Esophagus squamous epithelium (tissue), 4 donors: ENCODE measurements at regions not wholly inside any gene's neighbourhood (a gene's known extent, or its start where the extent isn't known, plus 50 kb on each side); places are given as distances from the start of the nearest gene placed in this dataset.

ENCODE experiments used
- POLR2A ChIP-seq, 4 donors: fragments of 450-650 bp; IDR thresholded peaks; one replicate each; pipeline ENCODE4 v1.6.1; 2017; ENCODE audit warnings: antibody characterized with exemption in 4 of 4, mild to moderate bottlenecking in 4 of 4, moderate library complexity in 3 of 4
- TF ChIP-seq, protein P1 (sequence below), 6 experiments: fragments of 450-650 bp in 4 of 6; fragments of 200-600 bp in 2 of 6; sonication (generic) in 2 of 6; IDR thresholded peaks; one replicate each; pipeline ENCODE4 v1.5.1; 2016 to 2019; ENCODE audit warnings: antibody characterized with exemption in 6 of 6, mild to moderate bottlenecking in 4 of 6, moderate library complexity in 4 of 6

- TF ChIP-seq, protein P1, sequence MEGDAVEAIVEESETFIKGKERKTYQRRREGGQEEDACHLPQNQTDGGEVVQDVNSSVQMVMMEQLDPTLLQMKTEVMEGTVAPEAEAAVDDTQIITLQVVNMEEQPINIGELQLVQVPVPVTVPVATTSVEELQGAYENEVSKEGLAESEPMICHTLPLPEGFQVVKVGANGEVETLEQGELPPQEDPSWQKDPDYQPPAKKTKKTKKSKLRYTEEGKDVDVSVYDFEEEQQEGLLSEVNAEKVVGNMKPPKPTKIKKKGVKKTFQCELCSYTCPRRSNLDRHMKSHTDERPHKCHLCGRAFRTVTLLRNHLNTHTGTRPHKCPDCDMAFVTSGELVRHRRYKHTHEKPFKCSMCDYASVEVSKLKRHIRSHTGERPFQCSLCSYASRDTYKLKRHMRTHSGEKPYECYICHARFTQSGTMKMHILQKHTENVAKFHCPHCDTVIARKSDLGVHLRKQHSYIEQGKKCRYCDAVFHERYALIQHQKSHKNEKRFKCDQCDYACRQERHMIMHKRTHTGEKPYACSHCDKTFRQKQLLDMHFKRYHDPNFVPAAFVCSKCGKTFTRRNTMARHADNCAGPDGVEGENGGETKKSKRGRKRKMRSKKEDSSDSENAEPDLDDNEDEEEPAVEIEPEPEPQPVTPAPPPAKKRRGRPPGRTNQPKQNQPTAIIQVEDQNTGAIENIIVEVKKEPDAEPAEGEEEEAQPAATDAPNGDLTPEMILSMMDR (IDR thresholded peaks at IDR 0.05): no peak
- TF ChIP-seq POLR2A (IDR thresholded peaks at IDR 0.05): no peak
Observed at GRCh38 chr20:53870426-53871315, 199.7 kb downstream of the BCAS1 start.
